ENCODE measurements at regions not wholly inside any gene's neighbourhood (a gene's known extent, or its start where the extent isn't known, plus 50 kb on each side); places are given as distances from the start of the nearest gene placed in this dataset.

DNA sequence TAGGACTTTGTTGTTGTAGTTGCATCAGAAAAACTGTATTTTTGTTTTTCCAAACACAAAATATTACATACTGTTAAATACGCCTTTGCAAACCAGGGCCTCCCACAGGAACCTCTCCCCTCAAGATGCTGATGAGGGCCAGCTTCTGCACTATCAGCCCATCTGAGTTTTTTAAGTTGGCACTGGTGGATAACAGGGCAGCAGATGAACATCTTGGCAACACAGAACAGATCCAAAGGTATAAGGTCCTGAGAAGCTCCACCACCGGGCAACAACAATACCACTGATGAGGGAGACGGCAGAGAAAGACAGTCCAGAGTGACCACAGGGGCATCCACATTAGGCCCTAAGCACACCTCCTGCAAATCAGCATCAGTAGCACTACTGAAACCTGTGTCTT lies 177.7 kb downstream of the DLL1 start:
- no peaks in the 10 kb centered on the region for H4K20me1 ChIP-seq (ENCODE audit: control insufficient read depth, insufficient read depth, low read depth, low read length)
- TF ChIP-seq, protein P1, sequence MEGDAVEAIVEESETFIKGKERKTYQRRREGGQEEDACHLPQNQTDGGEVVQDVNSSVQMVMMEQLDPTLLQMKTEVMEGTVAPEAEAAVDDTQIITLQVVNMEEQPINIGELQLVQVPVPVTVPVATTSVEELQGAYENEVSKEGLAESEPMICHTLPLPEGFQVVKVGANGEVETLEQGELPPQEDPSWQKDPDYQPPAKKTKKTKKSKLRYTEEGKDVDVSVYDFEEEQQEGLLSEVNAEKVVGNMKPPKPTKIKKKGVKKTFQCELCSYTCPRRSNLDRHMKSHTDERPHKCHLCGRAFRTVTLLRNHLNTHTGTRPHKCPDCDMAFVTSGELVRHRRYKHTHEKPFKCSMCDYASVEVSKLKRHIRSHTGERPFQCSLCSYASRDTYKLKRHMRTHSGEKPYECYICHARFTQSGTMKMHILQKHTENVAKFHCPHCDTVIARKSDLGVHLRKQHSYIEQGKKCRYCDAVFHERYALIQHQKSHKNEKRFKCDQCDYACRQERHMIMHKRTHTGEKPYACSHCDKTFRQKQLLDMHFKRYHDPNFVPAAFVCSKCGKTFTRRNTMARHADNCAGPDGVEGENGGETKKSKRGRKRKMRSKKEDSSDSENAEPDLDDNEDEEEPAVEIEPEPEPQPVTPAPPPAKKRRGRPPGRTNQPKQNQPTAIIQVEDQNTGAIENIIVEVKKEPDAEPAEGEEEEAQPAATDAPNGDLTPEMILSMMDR (IDR thresholded peaks at IDR 0.05; ENCODE audit: low read depth, low read length, poor library complexity, severe bottlenecking), result no peak
- TF ChIP-seq EZH2phosphoT487 (IDR thresholded peaks at IDR 0.05; ENCODE audit: borderline replicate concordance, low read length), result no peak
- no peaks in the 10 kb centered on the region for H3K27me3 ChIP-seq (ENCODE audit: control insufficient read depth, low read length)
- H3F3A ChIP-seq (ENCODE audit: control insufficient read depth, insufficient read depth), result no peaks in the 10 kb centered on the region
- no peaks in the 10 kb centered on the region for H3K4me1 ChIP-seq (ENCODE audit: control insufficient read depth, low read length)
- H3K79me2 ChIP-seq (ENCODE audit: control insufficient read depth, low read length), result no peaks in the 10 kb centered on the region
- no peak overlapping the region for H3K27ac ChIP-seq (ENCODE audit: low read depth, low read length)
- H3K9me3 ChIP-seq (ENCODE audit: control insufficient read depth, insufficient read depth, low read length), result no peaks in the 10 kb centered on the region
- H3K4me3 ChIP-seq (ENCODE audit: low read length), result no peak overlapping the region
- H3K9me2 ChIP-seq (replicated peaks; ENCODE audit: control insufficient read depth, low read length), result no peaks in the 10 kb centered on the region
- H3K4me2 ChIP-seq (ENCODE audit: low read length), result no peak overlapping the region
- H3K36me3 ChIP-seq (ENCODE audit: control insufficient read depth, low read length), result no peaks in the 10 kb centered on the region

DNA sequence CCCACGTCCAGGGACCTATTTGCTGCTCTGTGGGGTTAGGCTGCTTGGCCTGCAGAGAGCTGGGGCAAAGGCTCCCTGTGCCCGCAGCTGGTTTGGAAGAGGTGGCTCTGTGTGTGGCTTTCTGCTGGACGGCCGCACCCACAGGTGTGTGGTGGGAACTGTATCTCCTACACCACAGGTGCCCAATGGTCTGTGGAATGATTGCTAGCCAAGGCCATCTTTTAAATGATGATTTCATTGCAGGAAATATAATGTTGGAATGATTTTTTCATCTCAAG lies 178.4 kb downstream of the DLL1 start:
- Histone ChIP-seq H3K36me3 (ENCODE audit: control insufficient read depth, low read length) (no peaks in the 10 kb centered on the region), H3K4me3 (ENCODE audit: low read length) (no peak overlapping the region), H3K79me2 (ENCODE audit: control insufficient read depth, low read length) (no peaks in the 10 kb centered on the region), H3K4me1 (ENCODE audit: control insufficient read depth, low read length) (no peaks in the 10 kb centered on the region), H3F3A (ENCODE audit: control insufficient read depth, insufficient read depth) (no peaks in the 10 kb centered on the region), H3K9me2 (replicated peaks; ENCODE audit: control insufficient read depth, low read length) (no peaks in the 10 kb centered on the region), H3K4me2 (ENCODE audit: low read length) (no peak overlapping the region), H4K20me1 (ENCODE audit: control insufficient read depth, insufficient read depth, low read depth, low read length) (no peaks in the 10 kb centered on the region), H3K9me3 (ENCODE audit: control insufficient read depth, insufficient read depth, low read length) (no peaks in the 10 kb centered on the region), H3K27me3 (ENCODE audit: control insufficient read depth, low read length) (no peaks in the 10 kb centered on the region), H3K27ac (ENCODE audit: low read depth, low read length) (no peak overlapping the region)
- TF ChIP-seq, protein P1 (IDR thresholded peaks at IDR 0.05; ENCODE audit: low read depth, low read length, poor library complexity, severe bottlenecking), result no peak
- TF ChIP-seq EZH2phosphoT487 (IDR thresholded peaks at IDR 0.05; ENCODE audit: borderline replicate concordance, low read length), result no peak

DNA sequence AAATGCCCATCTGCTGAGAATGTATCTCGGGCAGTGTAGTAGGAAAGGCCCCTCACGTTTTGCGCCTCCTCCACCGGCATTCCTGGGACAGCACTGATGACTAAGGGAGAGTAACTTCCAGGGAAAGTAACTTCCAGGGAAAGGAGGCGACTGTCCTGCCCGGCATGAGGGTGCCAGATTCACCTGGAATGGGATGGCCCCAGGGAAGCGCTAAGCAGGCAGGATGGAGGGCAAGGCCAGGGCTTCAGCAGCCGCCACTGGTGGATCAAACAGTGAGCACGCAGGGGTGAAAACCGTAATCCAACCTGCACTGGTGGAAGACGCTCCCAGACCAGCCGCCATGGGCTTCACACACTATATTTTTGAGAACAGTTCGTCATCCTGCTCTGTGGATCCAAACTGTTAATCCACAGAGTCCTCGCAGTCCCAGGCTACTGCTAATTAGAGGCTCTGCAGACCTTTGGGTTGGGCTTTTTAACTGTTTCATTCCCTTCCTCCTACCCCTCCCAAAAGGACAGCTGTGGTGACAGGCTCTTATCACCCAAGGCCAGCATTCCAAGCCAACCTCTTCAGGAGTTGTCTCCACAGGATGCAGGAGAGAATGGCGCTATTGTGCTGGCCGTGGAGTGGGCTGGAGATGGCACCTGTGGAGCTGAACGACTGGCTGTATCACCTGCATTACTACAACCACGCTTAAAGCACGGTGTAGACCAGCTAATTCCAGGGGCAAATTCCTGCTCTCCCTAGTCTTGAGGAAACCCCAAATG lies 178.9 kb downstream of the DLL1 start:
- H3K4me1 ChIP-seq (ENCODE audit: control insufficient read depth, low read length), result no peaks in the 10 kb centered on the region
- H3K9me2 ChIP-seq (replicated peaks; ENCODE audit: control insufficient read depth, low read length), result no peaks in the 10 kb centered on the region
- H3K27ac ChIP-seq (ENCODE audit: low read depth, low read length), result no peak overlapping the region
- TF ChIP-seq, protein P1 (IDR thresholded peaks at IDR 0.05; ENCODE audit: low read depth, low read length, poor library complexity, severe bottlenecking), result no peak
- TF ChIP-seq EZH2phosphoT487 (IDR thresholded peaks at IDR 0.05; ENCODE audit: borderline replicate concordance, low read length), result no peak
- no peaks in the 10 kb centered on the region for H3K9me3 ChIP-seq (ENCODE audit: control insufficient read depth, insufficient read depth, low read length)
- no peaks in the 10 kb centered on the region for H4K20me1 ChIP-seq (ENCODE audit: control insufficient read depth, insufficient read depth, low read depth, low read length)
- H3K36me3 ChIP-seq (ENCODE audit: control insufficient read depth, low read length), result no peaks in the 10 kb centered on the region
- no peak overlapping the region for H3K4me2 ChIP-seq (ENCODE audit: low read length)
- H3K4me3 ChIP-seq (ENCODE audit: low read length), result no peak overlapping the region
- no peaks in the 10 kb centered on the region for H3K79me2 ChIP-seq (ENCODE audit: control insufficient read depth, low read length)
- no peaks in the 10 kb centered on the region for H3K27me3 ChIP-seq (ENCODE audit: control insufficient read depth, low read length)
- no peaks in the 10 kb centered on the region for H3F3A ChIP-seq (ENCODE audit: control insufficient read depth, insufficient read depth)
